Right lobe of liver (tissue), 6 donors: ENCODE measurements at regions not wholly inside any gene's neighbourhood (a gene's known extent, or its start where the extent isn't known, plus 50 kb on each side); places are given as distances from the start of the nearest gene placed in this dataset.

Experiments
- ATAC-seq, 4 donors: fragments of 200-7000 bp; cut with Tn5 transposase; one replicate each; pipeline ENCODE4 v1.9.1; 2020; ENCODE audit warnings: mild to moderate bottlenecking in 4 of 4, moderate library complexity in 4 of 4
- DNase-seq, 3 donors: peaks; one replicate each; pipeline ENCODE4 v3.0.0-alpha.2; 2020
- H3K27ac ChIP-seq, 3 donors: fragments of 200-600 bp; one replicate each; pipeline ENCODE4 v1.8.0; 2022
- H3K27me3 ChIP-seq, 2 donors: fragments of 200-600 bp; one replicate each; pipeline ENCODE4 v1.8.0; 2022
- H3K36me3 ChIP-seq, 4 donors: fragments of 200-600 bp; sonication (generic) in 1 of 4; one replicate each; pipeline versions ENCODE4 v1.5.1 to v1.8.0; 2017 to 2022; ENCODE audit warnings: control low read depth in 1 of 4
- H3K4me1 ChIP-seq, 4 donors: fragments of 200-600 bp; sonication (generic) in 1 of 4; one replicate each; pipeline versions ENCODE4 v1.5.1 to v1.8.0; 2017 to 2022; ENCODE audit warnings: control low read depth in 1 of 4
- H3K4me3 ChIP-seq, 3 donors: fragments of 200-600 bp; one replicate each; pipeline ENCODE4 v1.8.0; 2022
- H3K9me3 ChIP-seq, 4 donors: fragments of 200-600 bp; sonication (generic) in 1 of 4; one replicate each; pipeline versions ENCODE4 v1.5.1 to v1.8.0; 2017 to 2022; ENCODE audit warnings: control low read depth in 1 of 4
- CTCF ChIP-seq, 4 donors: fragments of 200-600 bp in 3 of 4; fragments of 450-650 bp in 1 of 4; IDR thresholded peaks; one replicate each; pipeline versions ENCODE4 v1.5.1 to v1.8.0; 2016 to 2022; ENCODE audit warnings: antibody characterized with exemption in 4 of 4, mild to moderate bottlenecking in 2 of 4
- POLR2A ChIP-seq: fragments of 450-650 bp; IDR thresholded peaks from one replicate; pipeline ENCODE4 v1.6.1; 2017; ENCODE audit warnings: antibody characterized with exemption, mild to moderate bottlenecking
- WGBS: methylation state at CpG from one replicate; pipeline ENCODE4 v1.1.6; 2018; ENCODE audit warnings: low coverage, low lambda C conversion rate; ENCODE audit not compliant: insufficient coverage; ENCODE audit errors: missing lambda C conversion rate; 5-methylcytosine and 5-hydroxymethylcytosine counted together
- intact Hi-C, 2 donors: fragments of 100-400 bp; cut with DNase I; formaldehyde crosslinking; loops; one replicate each; pipeline versions ENCODE4 v1.11.2 to v1.14.1; 2022
- donor health status: DM: no; HTN: yes; CAD: no.
- donor health status: DM: no; HTN: no; CAD: no.
- donor health status: DM: no; HTN: no; CAD: no.
- donor health status: DM: no; HTN: yes; CAD: no.
- donor health status: DM: no; HTN: yes; CAD: no.

- no peak for ATAC-seq
- H3K9me3 ChIP-seq = no peaks in the 10 kb centered on the region
- intact Hi-C loops = no loop called here
- DNase-seq = no peak
- H3K27ac ChIP-seq = no peak overlapping the region
- no peak overlapping the region for H3K4me3 ChIP-seq
- 57% methylated on average over 1 of the region's 1 CpG for WGBS
- H3K36me3 ChIP-seq = no peaks in the 10 kb centered on the region
- no peak for TF ChIP-seq POLR2A
- no peak for TF ChIP-seq CTCF (IDR thresholded peaks at IDR 0.05)
- peaks cover 0 to 4% (median 0%) of the 10 kb centered on the region in 4 donors for H3K4me1 ChIP-seq
- no peaks in the 10 kb centered on the region for H3K27me3 ChIP-seq
Observed at GRCh38 chr22:27433099-27433498, 368.5 kb downstream of the MN1 start.

GRCh38 chr22:27433585-27434190 is 367.9 kb downstream of the MN1 start:
- ATAC-seq (peak in 3 of 4 donors; percentile 14 to 46 (median 37)), DNase-seq (no peak)
- H3K4me1 ChIP-seq = peaks cover 0 to 4% (median 0%) of the 10 kb centered on the region in 4 donors
- no peaks in the 10 kb centered on the region for H3K9me3 ChIP-seq
- H3K4me3 ChIP-seq = no peak overlapping the region
- TF ChIP-seq CTCF (IDR thresholded peaks at IDR 0.05) = no peak
- no peak for TF ChIP-seq POLR2A
- no peaks in the 10 kb centered on the region for H3K36me3 ChIP-seq
- intact Hi-C loops = no loop called here
- no peak overlapping the region for H3K27ac ChIP-seq
- H3K27me3 ChIP-seq = no peaks in the 10 kb centered on the region
- 92% methylated on average over 2 of the region's 10 CpGs for WGBS

GRCh38 chr22:27434898-27435297 is 366.7 kb downstream of the MN1 start:
- ATAC-seq (no peak), DNase-seq (no peak)
- H3K27me3 ChIP-seq = no peaks in the 10 kb centered on the region
- H3K4me1 ChIP-seq = peaks cover 0 to 4% (median 0%) of the 10 kb centered on the region in 4 donors
- TF ChIP-seq CTCF (IDR thresholded peaks at IDR 0.05) = no peak
- TF ChIP-seq POLR2A = no peak
- no peak overlapping the region for H3K27ac ChIP-seq
- no peak overlapping the region for H3K4me3 ChIP-seq
- intact Hi-C loops = no loop called here
- H3K36me3 ChIP-seq = no peaks in the 10 kb centered on the region
- no peaks in the 10 kb centered on the region for H3K9me3 ChIP-seq
- WGBS = 65% methylated on average over 8 of the region's 10 CpGs

GRCh38 chr22:27435844-27436576 is 365.5 kb downstream of the MN1 start:
- TF ChIP-seq POLR2A (no peak), CTCF (IDR thresholded peaks at IDR 0.05) (no peak)
- Histone ChIP-seq H3K36me3 (no peaks in the 10 kb centered on the region), H3K27ac (no peak overlapping the region), H3K9me3 (no peaks in the 10 kb centered on the region), H3K4me1 (peaks cover 0 to 4% (median 0%) of the 10 kb centered on the region in 4 donors), H3K27me3 (no peaks in the 10 kb centered on the region), H3K4me3 (no peak overlapping the region)
- WGBS = 51% methylated on average over 7 of the region's 19 CpGs
- DNase-seq (no peak), ATAC-seq (peak in 1 of 4 donors; percentile 14)
- intact Hi-C loops = no loop called here
